Fibroblast of skin of back (primary cell): ENCODE measurements at regions not wholly inside any gene's neighbourhood (a gene's known extent, or its start where the extent isn't known, plus 50 kb on each side); places are given as distances from the start of the nearest gene placed in this dataset.

Experiments
- DNase-seq: peaks from one replicate; pipeline ENCODE4 v3.0.0-alpha.2; 2013

GRCh38 chr6:87936065-87936464, 111.6 kb upstream of the SPACA1 start:
- DNase-seq, result no peak

GRCh38 chr6:87935196-87935595, 112.4 kb upstream of the SPACA1 start:
- no peak for DNase-seq

- no peak for DNase-seq
These were observed 115.3 kb upstream of the SPACA1 start for GRCh38 chr6:87932361-87932760.

GRCh38 chr6:87929843-87930288, 117.8 kb upstream of the SPACA1 start:
- peak; percentile 84 for DNase-seq

GRCh38 chr6:87926687-87927086, 121.0 kb upstream of the SPACA1 start:
- no peak for DNase-seq

- DNase-seq, result no peak
These were observed 121.6 kb upstream of the SPACA1 start for GRCh38 chr6:87926072-87926471.

GRCh38 chr6:87925373-87926060, 122.1 kb upstream of the SPACA1 start:
- DNase-seq, result no peak

GRCh38 chr6:87923389-87924050, 124.1 kb upstream of the SPACA1 start:
- DNase-seq, result no peak

GRCh38 chr6:87922947-87923330, 124.7 kb upstream of the SPACA1 start:
- DNase-seq, result no peak

- DNase-seq, result no peak
These were observed 125.3 kb upstream of the SPACA1 start for GRCh38 chr6:87922196-87922946.

GRCh38 chr6:87921034-87921433, 126.6 kb upstream of the SPACA1 start:
- no peak for DNase-seq

- DNase-seq, result no peak
These were observed 127.4 kb upstream of the SPACA1 start for GRCh38 chr6:87920245-87920644.

- no peak for DNase-seq
These were observed 128.2 kb upstream of the SPACA1 start for GRCh38 chr6:87919416-87919815.

- no peak for DNase-seq
These were observed 128.6 kb upstream of the SPACA1 start for GRCh38 chr6:87919001-87919400.

GRCh38 chr6:87918461-87918941, 129.1 kb upstream of the SPACA1 start:
- DNase-seq, result peak; percentile 9

GRCh38 chr6:87917886-87918285, 129.8 kb upstream of the SPACA1 start:
- no peak for DNase-seq

- no peak for DNase-seq
These were observed 131.2 kb upstream of the SPACA1 start for GRCh38 chr6:87916446-87916845.

GRCh38 chr6:87914637-87915395, 132.8 kb upstream of the SPACA1 start:
- DNase-seq, result peak; percentile 46

GRCh38 chr6:87913974-87914373, 133.7 kb upstream of the SPACA1 start:
- DNase-seq, result no peak

GRCh38 chr6:87912102-87912501, 135.5 kb upstream of the SPACA1 start:
- DNase-seq, result no peak

- peak; percentile 96 for DNase-seq
These were observed 137.8 kb upstream of the SPACA1 start for GRCh38 chr6:87909849-87910248.

- DNase-seq, result peak; percentile 62
These were observed 138.4 kb upstream of the SPACA1 start for GRCh38 chr6:87908978-87909811.
